ENCODE measurements at regions not wholly inside any gene's neighbourhood (a gene's known extent, or its start where the extent isn't known, plus 50 kb on each side); places are given as distances from the start of the nearest gene placed in this dataset.
A peak's percentile ranks its signal among the peaks of the same experiment; 100 is the strongest.

- DNase-seq (ENCODE audit: low spot score), result no peak
- intact Hi-C loops (cut with DNase I), result loop anchor here (5.0 kb wide), 1 partner anchor 429 kb away; no protein-coding TSS in a partner anchor
Measured at GRCh38 chr11:45343444-45343843, 57.3 kb upstream of the SYT13 start.

- DNase-seq (ENCODE audit: low spot score), result no peak
- intact Hi-C loops (cut with DNase I), result loop anchor here (5.0 kb wide), 1 partner anchor 431 kb away; no protein-coding TSS in a partner anchor
Measured at GRCh38 chr11:45341372-45341771, 55.2 kb upstream of the SYT13 start.

- DNase-seq (ENCODE audit: low spot score), result peak; percentile 96
- intact Hi-C loops (cut with DNase I), result loop anchor here (5.0 kb wide), 1 partner anchor 432 kb away; no protein-coding TSS in a partner anchor
Measured at GRCh38 chr11:45339729-45340519, 53.8 kb upstream of the SYT13 start.

DNA sequence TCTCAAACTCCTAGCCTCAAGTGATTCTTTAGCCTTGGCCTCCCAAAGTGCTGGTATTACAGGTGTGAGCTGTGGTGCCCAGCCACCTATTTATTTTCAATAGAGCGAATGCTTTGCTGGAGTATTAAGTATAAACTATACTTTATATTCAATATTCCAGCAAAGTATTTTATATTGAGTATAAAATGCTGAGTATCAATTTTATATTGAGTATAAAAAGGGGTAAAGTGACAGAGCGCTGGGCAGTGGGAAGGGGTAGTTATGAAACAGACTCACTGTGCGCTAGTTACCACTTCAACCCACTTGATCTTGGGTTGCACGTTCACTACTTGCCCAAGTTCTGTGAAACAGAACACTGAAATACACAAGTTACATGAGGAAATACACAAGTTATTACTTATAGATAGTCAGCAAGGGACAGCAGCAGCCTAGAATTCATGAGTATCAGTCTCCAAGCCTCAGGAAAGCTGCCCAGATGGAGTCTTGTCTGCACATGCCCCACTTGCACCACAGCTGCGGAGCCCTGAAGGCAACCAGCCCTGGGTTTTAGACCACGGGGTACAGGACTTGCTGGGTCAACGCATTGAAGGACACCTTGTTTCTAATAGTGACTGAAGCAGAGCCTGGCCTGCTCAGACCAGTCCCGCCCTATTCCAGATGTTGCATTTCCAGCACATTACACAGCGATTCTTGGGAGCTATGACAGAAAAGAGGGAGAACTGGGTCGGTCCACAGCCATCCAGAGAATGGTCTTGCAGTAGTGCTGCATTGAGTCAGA lies 51.6 kb upstream of the SYT13 start:
- DNase-seq (ENCODE audit: low spot score), result no peak
- intact Hi-C loops (cut with DNase I), result no loop called here

DNA sequence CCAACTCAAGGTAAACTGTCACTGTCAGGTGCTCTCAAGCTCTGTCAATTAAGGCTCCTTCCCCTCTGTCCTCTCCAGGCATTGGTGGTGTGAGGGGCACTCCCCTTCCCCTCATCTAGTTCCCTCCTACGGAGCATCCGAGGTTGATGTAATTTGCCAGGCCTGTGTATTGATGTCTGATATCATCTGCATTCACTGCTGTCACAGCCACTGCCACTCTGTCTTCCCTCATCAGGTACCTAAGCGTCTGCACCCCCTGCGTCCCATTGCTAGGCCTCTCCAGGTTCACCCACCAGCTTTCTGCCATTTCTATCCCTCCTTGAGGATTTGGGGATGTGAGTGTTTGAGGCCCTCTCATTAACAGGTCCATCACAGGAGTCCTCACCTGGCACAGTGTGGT lies 50.0 kb upstream of the SYT13 start:
- intact Hi-C loops (cut with DNase I), result no loop called here
- DNase-seq (ENCODE audit: low spot score), result no peak
